ENCODE measurements at regions not wholly inside any gene's neighbourhood (a gene's known extent, or its start where the extent isn't known, plus 50 kb on each side); places are given as distances from the start of the nearest gene placed in this dataset.
"Not testable (repeated sequence)": the region's sequence is repeated elsewhere in the genome, so short reads cannot be mapped to it uniquely, and the experiment has no call there.

GRCh38 chr9:99632349-99633038 lies 189.2 kb upstream of the NR4A3 start:
- no peak for DNase-seq (ENCODE audit: low spot score)

- no peak for DNase-seq (ENCODE audit: low spot score)
Observed at GRCh38 chr9:99633265-99633664, 188.4 kb upstream of the NR4A3 start.

- no peak for DNase-seq (ENCODE audit: low spot score)
Observed at GRCh38 chr9:99634186-99634585, 187.5 kb upstream of the NR4A3 start.

- peak; percentile 4 for DNase-seq (ENCODE audit: low spot score)
Observed at GRCh38 chr9:99635032-99635431, 186.7 kb upstream of the NR4A3 start.

GRCh38 chr9:99637641-99638040 lies 184.0 kb upstream of the NR4A3 start:
- no peak for DNase-seq (ENCODE audit: low spot score)

- DNase-seq (ENCODE audit: low spot score), result no peak
Observed at GRCh38 chr9:99638971-99639370, 182.7 kb upstream of the NR4A3 start.

- no peak for DNase-seq (ENCODE audit: low spot score)
Observed at GRCh38 chr9:99647604-99648003, 174.1 kb upstream of the NR4A3 start.

- no peak for DNase-seq (ENCODE audit: low spot score)
Observed at GRCh38 chr9:99650187-99650874, 171.4 kb upstream of the NR4A3 start.

- no peak for DNase-seq (ENCODE audit: low spot score)
Observed at GRCh38 chr9:99660191-99660636, 161.5 kb upstream of the NR4A3 start.

- DNase-seq (ENCODE audit: low spot score), result no peak
Observed at GRCh38 chr9:99663297-99663696, 158.4 kb upstream of the NR4A3 start.

- DNase-seq (ENCODE audit: low spot score), result no peak
Observed at GRCh38 chr9:99663856-99664255, 157.8 kb upstream of the NR4A3 start.

- no peak for DNase-seq (ENCODE audit: low spot score)
Observed at GRCh38 chr9:99666571-99666970, 155.1 kb upstream of the NR4A3 start.

- not testable (repeated sequence) for DNase-seq (ENCODE audit: low spot score)
Observed at GRCh38 chr9:99670886-99671285, 150.8 kb upstream of the NR4A3 start.

GRCh38 chr9:99677281-99677680 lies 144.4 kb upstream of the NR4A3 start:
- no peak for DNase-seq (ENCODE audit: low spot score)

- DNase-seq (ENCODE audit: low spot score), result no peak
Observed at GRCh38 chr9:99678566-99678965, 143.1 kb upstream of the NR4A3 start.

GRCh38 chr9:99680191-99680590 lies 141.5 kb upstream of the NR4A3 start:
- no peak for DNase-seq (ENCODE audit: low spot score)

- DNase-seq (ENCODE audit: low spot score), result no peak
Observed at GRCh38 chr9:99681113-99681512, 140.6 kb upstream of the NR4A3 start.

- DNase-seq (ENCODE audit: low spot score), result no peak
Observed at GRCh38 chr9:99682378-99682777, 139.3 kb upstream of the NR4A3 start.

GRCh38 chr9:99682870-99683269 lies 138.8 kb upstream of the NR4A3 start:
- no peak for DNase-seq (ENCODE audit: low spot score)

- no peak for DNase-seq (ENCODE audit: low spot score)
Observed at GRCh38 chr9:99690573-99690972, 131.1 kb upstream of the NR4A3 start.

GRCh38 chr9:99693888-99694287 lies 127.8 kb upstream of the NR4A3 start:
- no peak for DNase-seq (ENCODE audit: low spot score)

GRCh38 chr9:99694393-99694792 lies 127.3 kb upstream of the NR4A3 start:
- DNase-seq (ENCODE audit: low spot score), result no peak

- DNase-seq (ENCODE audit: low spot score), result no peak
Observed at GRCh38 chr9:99699396-99699795, 122.3 kb upstream of the NR4A3 start.

- DNase-seq (ENCODE audit: low spot score), result no peak
Observed at GRCh38 chr9:99712214-99712613, 109.5 kb upstream of the NR4A3 start.

All from SW480 (cell line).